GM18499 (cell line): ENCODE measurements at regions not wholly inside any gene's neighbourhood (a gene's known extent, or its start where the extent isn't known, plus 50 kb on each side); places are given as distances from the start of the nearest gene placed in this dataset.
"Not testable (repeated sequence)": the region's sequence is repeated elsewhere in the genome, so short reads cannot be mapped to it uniquely, and the experiment has no call there.

Experiments used
- ATAC-seq: cut with Tn5 transposase; IDR thresholded peaks from one replicate; pipeline ENCODE4 v1.9.1; 2021; ENCODE audit warnings: moderate number of reproducible peaks; ENCODE audit not compliant: insufficient read depth, unreplicated experiment

DNA sequence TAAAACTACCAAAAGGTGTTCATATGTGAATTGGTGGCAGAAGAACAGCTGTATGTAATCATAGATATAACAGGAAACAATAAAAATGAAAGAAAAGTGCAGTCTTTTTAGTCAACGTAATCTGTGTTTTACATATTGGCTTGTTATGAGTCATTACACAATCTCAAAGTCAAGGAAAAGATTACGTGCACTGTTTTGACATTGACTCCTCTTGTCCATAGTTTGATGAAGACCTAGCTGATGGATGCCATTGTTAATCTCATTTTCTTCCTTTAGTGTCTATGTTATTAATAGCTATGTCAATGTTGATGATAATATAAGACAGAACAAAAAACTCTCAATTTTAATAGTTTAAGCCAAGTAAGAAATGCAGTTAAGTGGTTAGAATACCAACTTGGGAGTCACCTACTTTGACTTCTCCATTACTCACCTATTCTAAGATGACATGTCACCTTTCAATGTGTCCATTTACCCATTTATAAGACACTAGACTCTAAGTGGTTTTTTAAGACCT, 84.5 kb upstream of the SAMSN1 start:
- peak; percentile 63 for ATAC-seq

DNA sequence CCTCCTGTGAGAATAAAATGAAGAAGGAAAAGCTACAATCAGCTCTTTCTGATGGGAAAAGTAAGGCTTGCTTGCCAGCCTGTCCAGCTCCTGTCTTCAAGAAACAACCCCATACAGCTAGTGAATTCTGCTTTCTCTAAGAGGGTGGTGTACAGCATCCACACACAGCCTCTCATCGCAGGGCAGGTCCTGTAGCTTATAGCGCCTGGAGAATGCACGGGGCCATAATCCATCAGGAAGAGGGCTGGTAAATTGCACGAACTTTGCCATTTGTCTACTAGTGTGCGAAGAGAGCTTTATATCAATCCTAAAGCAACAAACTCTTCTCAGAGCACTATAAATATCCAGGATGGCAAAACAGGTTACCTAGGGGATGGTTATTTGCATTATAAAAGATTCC, 83.3 kb upstream of the SAMSN1 start:
- ATAC-seq: no peak

DNA sequence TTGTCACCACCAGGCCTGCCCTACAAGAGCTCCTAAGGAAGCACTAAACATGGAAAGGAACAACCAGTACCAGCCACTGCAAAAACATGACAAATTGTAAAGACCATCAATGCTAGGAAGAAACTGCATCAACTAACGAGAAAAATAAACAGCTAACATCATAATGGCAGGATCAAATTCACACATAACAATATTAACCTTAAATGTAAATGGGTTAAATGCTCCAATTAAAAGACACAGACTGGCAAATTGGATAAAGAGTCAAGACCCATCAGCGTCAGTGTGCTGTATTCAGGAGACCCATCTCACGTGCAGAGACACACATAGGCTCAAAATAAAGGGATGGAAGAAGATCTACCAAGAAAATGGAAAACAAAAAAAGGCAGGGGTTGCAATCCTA, 77.0 kb upstream of the SAMSN1 start:
- ATAC-seq: not testable (repeated sequence)

DNA sequence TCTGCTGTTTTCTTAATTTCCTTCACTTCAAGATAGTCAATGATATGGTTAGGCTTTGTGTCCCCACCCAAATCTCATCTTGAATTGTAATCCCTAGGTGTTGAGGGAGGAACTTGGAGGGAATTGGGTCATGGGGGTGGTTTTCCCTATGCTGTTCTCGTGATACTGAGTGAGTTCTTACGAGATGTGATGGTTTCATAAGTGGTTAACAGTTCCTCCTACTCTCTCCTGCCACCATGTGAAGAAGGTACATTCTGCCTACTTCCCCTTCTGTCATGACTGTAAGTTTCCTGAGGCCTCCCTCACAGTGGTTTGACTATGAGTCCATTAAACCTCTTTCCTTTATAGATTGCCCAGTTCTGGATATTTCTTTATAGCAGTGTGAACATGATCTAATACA, 74.0 kb upstream of the SAMSN1 start:
- ATAC-seq: no peak

DNA sequence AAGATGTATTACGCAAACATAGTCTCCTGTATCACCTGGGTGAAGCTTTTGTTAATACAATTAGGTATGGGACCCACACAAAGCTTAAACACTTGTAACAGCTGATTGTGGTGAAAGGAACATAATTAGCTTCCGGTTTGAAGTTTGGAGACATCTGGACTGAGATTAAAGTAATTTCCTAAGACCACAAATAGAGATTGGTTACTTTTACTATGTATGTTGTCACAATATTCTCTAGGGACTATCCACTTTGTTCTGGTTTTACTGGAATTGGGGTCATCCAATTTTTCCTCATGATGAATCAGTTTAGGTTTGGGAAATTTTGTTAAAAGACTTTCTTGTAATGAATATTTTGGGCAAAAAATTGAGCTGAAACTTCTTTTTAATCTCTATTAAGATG, 71.8 kb upstream of the SAMSN1 start:
- no peak for ATAC-seq

DNA sequence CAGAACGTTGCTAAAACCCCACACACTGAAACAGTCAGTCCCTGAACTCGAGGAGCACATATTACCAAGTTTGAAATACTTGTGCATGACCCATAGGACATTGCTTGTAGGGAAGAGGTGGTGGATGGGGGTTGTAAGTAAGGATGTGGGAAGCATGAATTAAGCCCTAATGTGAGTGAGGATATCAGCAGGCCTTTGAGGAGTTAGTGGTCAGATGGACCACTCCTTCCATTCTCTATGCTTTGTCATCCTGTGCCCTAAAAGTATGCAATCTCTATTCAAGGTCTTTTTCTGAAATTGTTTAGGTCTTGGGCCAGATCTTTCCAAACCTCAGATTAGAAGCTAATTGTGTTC, 70.9 kb upstream of the SAMSN1 start:
- no peak for ATAC-seq

DNA sequence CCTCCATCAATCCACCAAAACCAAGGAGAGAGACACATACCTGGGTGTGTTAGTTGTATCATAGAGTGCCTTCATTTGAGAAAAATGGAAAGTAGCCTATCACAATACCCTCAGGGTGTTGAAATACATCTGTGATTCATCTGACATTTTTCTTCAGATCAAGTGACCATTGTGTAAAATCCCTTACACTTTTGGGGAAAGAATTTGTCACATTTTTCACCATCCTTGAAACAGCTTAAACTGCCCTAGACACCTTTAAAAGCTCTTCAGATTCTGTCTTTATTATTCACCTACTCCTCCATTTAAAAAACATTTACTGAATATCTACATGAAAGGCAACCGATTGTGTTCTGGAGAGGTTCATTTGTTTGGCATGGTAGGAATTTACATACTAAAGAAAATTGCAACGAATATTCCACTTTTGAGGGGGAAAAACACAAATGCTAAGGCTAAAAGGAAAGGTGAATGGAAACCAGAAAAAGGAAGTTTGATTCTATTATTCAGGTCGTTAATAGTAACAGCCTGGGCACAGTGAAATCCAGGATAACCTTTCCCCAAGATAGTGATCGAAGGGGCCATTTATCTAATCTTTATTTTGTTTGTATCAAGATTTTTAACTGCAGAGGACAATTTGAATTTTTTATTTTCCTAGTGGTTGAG, 70.4 kb upstream of the SAMSN1 start:
- no peak for ATAC-seq

DNA sequence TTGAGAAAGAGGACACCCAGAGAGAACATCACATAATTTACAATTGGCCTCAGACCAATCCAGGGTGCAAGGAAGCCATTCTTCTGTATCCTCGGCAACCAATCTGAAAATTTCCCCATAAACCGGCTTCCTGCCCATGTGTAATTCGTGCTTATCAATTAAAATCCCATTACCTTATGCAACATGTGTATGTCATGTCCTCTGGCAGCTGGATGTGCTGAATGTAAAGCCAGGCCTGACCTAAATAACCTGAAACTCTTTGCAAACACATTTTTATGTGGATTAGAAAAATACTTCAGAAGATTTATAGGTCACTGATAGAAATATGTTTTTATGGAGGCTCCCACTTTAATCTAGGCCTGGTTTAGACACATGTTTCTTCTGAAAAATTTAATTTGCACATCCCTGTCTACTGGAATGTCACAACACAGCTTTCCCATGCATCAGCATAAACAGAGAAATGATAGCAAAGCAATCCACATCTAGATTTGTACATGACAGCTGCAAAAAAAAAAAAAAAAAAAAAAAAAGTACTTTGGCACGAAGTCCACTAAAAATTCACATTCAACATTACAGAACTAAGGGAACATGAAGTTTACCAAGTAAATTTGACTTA, 69.4 kb upstream of the SAMSN1 start:
- ATAC-seq: no peak

DNA sequence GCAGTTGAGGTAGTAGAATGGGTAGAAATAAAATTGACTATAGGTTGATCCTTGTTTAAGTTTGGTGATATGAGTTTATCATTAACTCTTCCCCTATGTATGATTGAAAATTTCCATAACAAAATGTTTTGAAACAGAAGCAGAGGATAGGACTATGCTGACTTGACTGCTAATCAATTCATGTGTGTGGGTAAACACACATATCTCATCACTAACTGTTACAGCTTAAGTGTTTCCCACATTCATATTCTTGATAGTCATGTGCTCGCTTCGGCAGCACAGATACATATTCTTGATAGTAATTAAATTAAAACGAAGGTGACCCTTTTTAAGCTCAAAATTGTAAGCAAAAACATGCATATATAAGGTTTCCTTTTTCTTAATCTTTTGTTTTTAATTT, 68.2 kb upstream of the SAMSN1 start:
- no peak for ATAC-seq

DNA sequence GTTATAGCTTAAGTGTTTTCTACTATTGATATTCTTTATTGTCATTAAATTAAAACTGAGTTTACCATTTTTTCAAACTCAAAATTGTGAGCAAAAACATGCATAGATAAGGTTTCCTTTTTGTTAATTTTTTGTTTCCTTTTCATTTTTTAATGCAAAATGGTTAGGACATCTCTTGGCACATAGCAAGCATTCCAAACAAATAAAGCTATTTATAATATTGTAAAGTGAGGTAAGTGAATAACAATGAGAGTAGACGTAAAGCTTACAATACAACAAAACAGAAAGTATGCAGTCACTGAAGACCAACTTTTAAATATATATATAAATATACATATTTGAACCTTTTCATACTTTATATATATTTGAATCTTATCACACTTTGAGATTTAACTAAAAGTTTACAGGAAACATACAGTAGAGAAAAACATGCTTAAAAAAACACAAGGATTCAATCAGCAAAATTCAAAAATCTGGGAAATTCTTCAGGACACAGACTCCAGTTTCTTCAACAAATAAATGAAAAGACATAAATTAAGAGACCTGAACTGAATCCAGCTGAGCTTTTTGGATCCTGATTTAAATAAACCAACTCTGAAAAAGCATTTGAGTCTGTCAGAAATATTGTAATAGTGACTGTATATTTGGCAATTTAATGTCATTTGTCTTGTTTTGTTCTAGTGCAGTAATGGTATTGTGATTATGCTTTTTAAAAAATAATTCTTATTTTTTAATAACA, 67.5 kb upstream of the SAMSN1 start:
- no peak for ATAC-seq

DNA sequence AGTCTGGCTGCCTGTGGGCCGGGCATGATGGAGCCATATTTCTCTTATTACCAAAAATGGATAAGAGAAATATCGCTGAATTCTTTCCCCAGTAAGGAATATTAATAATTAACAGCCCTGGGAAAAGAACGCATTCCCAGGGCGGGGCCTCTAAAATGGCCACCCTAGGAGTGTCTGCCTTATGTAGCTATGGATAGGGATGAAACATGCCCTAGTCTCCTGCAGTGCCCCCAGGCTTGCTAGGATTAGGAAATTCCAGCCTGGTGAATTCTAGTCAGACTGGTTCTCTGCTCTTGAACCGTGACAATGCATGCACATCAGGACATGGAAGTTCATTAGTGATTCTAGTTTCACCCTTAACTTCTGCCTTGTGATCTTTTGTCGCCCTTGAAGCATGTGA, 64.0 kb upstream of the SAMSN1 start:
- not testable (repeated sequence) for ATAC-seq

DNA sequence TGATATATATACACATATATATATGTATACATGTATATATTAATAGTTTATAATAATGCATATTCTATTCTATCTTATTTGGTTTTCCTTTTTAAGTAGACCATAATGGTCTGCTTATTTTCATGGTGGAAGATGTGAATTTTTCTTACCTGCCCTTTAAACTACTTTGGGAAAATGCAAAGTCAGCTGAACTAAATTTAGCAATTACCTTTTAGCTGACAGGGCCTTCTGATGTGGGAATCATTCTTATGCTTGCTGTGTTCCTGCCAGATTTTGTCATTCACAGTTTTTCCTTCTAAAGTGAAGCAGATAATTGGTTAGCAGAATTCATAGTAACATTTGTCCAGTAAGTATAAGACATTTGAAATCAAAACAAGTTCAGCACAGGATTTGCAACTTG, 63.2 kb upstream of the SAMSN1 start:
- no peak for ATAC-seq

DNA sequence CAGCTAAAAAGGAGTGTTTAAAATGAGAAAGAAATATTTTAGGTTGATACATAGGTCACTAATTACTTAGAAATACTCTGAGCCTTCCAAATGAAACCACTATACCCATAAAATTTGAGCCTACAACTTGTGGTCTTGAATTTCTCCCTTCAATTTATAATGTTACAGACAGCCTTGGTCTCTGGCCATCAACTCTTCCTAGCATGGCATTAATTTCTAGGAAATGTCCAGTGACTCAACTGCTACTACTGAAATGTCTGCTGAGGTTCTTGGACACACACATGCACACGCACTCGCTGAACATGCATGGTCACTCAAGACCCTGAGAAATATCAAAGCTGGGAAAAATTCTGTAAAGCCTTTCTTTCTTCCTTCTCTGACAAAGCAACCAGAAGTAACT, 61.1 kb upstream of the SAMSN1 start:
- ATAC-seq: no peak

DNA sequence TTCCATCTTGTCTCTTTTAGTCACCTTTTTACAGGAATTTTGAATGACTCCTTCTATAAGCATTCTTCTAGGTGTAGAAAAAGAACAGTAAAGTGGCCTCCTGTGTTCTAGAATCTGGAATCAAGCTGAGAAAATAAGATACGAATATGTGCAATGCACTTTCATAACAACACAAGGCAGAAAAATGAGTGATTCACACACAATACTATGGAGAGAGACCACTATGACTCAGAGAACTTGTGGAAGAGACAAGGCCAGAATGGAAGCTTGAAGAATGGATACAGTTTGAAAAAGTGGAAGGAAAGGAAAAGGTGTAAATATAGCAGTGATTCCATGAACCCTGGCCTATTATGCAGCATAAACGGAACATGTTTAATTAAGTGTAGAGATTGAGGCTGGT, 57.1 kb upstream of the SAMSN1 start:
- ATAC-seq: no peak

DNA sequence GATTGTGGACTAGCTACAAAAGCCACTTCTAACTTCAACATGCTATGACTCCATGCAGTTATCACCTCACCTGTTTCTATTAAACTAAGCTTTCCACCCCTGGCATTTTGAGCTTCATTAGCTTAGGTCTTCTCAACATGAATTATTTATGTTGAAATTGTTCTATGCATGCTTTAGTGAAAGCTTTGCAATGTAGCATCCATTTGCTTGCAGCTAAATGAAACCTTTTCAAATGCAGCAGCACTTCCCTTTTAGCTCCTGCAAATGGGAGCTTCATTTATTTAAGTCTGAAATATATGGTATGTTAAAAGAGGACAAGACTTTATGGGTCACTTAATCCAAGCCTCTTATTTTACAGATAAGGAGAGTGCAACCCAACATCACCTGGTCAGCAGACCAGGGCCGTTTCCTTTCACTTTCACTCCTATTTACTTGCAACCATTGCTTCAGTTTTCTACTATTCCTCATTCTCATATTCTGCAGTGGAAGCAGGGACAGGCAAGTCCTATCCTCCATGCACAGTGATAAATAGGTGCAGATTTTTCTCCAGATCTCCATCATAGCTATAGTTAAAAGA, 56.4 kb upstream of the SAMSN1 start:
- ATAC-seq: no peak

DNA sequence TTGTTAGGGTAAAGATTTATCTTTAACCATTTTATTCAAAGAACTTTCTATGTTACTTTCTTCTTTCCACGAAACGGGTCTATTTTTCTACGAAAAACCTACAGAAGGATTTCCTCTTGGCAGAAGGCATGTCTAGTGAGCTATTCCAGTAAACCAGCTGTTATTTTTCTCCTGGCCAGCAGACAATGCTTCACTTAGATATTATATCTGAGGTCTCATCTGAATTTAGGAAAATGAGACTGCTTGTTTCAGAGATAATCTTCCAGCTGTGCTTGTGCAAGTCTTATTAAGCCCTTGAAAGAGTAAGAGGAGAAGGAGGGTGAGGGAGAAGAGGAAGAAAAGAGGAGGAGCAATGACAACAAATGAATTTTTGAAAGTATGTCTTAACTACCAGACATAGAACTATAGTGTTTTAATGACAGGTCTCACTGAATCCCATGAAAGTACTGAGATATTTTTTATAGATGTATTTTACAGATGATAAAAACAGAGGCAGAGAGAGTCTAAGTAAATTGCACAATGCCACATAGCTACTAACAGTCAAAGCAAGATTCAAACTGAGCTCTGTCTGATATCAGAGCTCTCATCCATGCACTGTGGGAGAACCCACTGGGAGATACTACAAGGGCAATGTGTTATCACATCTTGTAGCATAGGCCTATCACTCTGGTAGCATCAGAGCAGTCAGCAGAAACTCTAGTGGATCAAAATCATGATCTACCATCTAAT, 54.6 kb upstream of the SAMSN1 start:
- ATAC-seq: no peak

DNA sequence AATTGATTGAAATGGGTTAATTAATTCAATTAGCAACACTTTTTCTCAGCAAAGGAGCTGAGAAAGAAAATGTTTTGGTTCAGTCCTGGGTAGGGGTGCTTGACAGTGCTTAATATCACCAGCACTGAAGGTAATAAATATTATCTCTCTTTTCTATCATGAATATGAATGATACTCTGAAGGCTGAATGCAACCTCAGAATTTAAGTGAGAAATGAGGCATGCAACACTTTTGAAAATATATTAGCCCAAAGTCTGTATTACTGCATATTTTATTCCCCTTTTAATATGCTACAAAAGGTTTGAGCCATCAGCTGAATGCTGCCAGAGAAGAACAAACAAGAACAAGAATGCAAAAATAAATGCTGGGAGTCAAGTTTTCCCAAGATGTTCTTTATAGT, 52.0 kb upstream of the SAMSN1 start:
- ATAC-seq: no peak
